Islet precursor cell (in vitro differentiated cells): ENCODE measurements at regions not wholly inside any gene's neighbourhood (a gene's known extent, or its start where the extent isn't known, plus 50 kb on each side); places are given as distances from the start of the nearest gene placed in this dataset.

Experiments
- DNase-seq: peaks from one replicate; pipeline ENCODE4 v3.0.0-alpha.2; 2018

DNA sequence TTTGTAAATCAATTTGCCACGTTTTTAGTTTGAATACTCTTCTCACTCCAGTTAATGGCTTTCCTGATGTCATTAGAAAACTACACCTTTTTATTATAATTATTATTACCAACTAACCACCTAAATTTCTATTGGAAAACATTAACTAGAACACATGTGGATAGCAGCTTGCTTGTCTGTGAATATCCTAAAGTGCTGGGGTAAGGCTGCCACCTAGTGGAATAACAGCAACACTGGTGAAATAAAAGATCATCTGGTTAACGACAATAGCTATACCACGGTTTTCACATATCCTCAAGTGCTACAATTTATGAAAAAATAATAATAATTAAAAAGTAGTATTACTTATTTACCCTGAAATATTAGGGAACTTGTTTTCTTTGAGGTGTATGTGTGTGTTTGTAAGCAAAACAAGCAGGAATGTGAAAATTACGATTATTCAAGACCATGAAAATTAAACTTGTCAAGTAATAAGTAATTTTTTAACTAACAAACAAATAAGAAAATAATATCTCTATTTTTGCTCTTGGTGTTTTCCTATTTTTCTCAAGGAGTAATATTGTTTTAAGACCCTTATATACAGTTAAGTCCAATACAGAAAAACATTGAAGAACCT, 130.1 kb upstream of the TECRL start:
- DNase-seq, result peak; percentile 74

DNA sequence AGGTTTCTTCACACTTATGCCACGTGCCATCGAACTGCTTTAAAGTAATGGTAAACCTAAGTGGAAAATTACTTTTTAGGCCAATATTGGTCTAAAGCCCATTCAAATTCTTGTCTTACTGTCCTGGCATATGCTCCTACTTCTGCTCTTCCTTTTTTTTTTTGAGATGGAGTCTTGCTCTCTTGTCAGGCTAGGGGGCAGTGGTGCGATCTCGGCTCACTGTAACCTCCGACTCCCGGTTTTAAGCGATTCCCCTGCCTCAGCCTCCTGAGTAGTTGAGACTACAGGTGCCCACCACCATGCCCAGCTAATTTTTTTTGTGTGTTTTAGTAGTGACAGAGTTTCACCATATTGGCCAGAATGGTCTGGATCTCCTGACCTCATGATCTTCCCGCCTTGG, 129.0 kb upstream of the TECRL start:
- DNase-seq, result peak; percentile 62

GRCh38 chr4:64533637-64534036, 124.4 kb upstream of the TECRL start:
- no peak for DNase-seq

DNA sequence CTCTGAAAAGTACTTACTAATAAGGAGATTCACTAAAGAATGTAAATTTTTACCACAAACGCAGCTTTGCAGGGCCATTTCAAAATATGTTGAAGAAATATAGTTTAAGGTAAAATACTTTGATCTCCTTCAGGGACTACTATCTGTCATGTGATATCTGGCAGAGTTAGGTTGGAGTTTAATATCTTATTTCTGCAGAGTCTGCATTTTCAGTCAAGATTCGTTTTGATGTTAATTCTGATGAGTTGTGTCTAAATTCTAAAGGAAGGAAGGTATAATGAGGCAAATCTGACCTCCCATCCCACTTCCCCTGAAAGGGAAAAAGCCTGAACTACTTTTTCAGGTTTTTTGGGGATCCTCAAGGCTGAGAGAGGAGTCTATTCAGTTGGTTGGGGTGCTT, 123.9 kb upstream of the TECRL start:
- DNase-seq, result no peak

DNA sequence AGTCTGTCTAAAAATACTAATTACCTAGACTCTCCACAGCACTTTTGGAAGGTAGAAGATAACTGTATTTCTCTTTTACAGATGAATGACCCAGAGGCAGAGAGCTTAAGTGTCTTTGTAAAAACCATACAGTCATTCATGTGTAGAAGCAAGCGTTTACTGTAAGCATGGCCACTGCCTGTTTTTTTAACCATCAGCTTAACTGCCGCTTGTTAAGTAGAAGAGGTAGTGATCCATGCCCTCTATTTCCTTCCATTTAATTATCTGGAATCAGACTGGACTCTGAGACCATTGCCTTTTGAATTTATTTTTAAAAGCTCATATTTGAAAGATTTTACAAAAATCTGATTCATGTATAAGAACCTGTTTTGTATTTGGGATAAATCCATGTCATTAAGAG, 111.2 kb upstream of the TECRL start:
- DNase-seq, result no peak

- no peak for DNase-seq
Measured at GRCh38 chr4:64518600-64518999, 109.3 kb upstream of the TECRL start.

DNA sequence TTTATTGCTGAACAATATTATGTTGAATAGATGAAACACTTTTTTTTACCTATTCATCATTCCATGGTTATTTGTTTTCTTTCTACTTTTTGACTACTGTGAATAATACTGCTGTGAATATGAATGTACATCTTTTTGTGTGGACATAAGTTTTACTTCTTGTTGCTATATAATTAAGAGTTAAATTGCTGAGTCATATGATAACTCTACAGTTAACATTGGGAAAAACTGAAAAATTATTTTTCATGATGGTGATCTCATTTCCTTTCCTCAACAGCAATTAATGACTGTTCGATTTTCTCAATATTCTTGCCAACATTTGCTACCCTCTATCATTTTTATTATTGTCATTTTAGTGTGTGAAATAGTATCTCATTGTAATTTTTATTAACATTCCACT, 106.9 kb upstream of the TECRL start:
- no peak for DNase-seq

- DNase-seq, result no peak
Measured at GRCh38 chr4:64508089-64508488, 98.8 kb upstream of the TECRL start.

DNA sequence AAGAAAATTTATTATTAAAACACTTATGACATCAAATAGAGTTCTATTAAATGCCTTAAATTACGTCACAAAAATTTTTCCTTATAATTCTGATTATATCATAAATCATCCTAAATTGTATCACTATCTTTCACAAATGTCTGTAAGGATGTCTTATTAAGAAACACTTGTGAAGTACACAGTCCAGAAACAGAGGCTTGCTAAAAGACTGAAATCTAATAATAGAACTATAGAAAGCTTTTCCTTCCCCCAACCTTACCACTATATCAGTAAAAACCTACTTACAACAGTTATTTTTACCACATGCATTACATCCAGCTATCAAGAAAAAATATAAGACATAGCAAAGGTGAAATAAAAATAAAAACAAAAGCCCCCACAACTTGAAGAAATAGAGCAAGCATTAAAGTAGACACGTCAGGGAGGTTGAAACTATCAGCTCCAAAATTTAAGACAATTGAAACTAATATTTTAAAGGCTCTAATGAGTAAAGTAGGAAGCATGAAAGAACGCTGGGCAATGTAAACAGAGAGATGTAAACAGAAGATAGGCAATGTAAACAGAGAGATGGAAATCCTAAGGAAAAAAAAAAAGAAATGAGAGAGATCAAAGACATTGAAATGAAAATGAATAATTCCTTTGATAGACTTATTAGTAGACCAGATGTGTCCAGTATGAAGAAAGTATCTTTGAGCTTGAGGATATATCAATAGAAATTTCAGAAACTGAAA, 94.9 kb upstream of the TECRL start:
- DNase-seq, result no peak

GRCh38 chr4:64503416-64503815, 94.2 kb upstream of the TECRL start:
- no peak for DNase-seq

DNA sequence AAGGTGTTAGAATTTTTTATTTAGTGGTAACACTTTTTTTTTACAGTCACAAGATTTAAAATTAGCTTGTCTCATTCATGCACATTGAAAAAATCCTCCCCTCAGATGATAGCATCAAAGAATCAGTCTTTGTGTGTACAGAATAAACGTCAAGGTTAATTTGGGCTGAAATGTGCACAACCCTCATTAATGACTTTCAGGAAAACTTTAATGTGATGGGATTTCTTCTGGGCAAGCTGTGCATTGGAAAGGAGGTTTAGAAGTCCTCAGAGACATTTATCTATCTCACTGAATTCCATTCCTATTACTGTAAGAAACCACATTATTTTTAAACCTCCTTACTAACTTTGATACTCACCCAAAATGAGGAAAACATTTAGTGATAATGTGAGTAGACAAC, 88.2 kb upstream of the TECRL start:
- DNase-seq, result no peak

- DNase-seq, result no peak
Measured at GRCh38 chr4:64495946-64496345, 86.7 kb upstream of the TECRL start.

DNA sequence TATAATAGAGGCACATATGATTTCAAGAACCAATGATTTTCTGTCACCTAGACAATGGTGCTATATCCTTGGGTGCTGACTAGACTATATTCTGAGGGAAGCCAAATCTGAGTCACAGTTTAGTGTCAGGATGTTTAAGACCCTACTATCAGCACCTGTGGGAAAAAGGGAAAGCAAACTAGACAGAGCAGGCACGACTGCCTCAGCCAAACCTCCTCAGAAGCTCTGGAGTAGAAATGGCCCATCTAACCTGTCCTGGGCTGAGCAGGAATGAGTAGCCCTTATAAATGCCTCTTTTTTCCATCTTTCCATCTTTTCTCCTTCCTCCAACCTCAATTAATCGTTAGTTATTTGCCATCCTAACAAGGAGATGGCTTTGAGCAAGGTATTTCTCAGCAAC, 80.4 kb upstream of the TECRL start:
- no peak for DNase-seq

DNA sequence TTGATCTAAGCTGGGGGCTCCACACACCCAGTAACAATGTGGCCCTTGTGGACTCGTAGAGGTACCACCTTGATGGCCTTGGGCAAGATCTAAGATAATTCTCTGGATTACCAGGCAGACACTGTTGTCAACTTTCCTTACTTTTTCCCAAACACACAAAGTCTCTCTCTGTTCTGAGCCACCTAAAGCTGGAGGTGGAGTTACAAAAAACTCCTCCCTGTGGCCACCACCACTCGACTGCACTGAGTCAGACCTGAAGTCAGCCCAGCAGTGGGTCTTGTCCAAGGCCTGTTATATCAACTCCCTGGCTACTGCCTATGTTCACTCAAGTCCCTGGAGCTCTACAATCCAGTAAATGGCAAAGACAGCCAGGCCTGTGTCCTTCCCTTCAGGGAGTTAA, 70.1 kb upstream of the TECRL start:
- DNase-seq, result peak; percentile 92

GRCh38 chr4:64477127-64477526, 67.9 kb upstream of the TECRL start:
- no peak for DNase-seq

- DNase-seq, result no peak
Measured at GRCh38 chr4:64465263-64465662, 56.0 kb upstream of the TECRL start.

- no peak for DNase-seq
Measured at GRCh38 chr4:64464581-64464980, 55.3 kb upstream of the TECRL start.
